GM18508 (cell line): ENCODE measurements at regions not wholly inside any gene's neighbourhood (a gene's known extent, or its start where the extent isn't known, plus 50 kb on each side); places are given as distances from the start of the nearest gene placed in this dataset.
"Not testable (repeated sequence)": the region's sequence is repeated elsewhere in the genome, so short reads cannot be mapped to it uniquely, and the experiment has no call there.

Experiments used
- ATAC-seq: cut with Tn5 transposase; IDR thresholded peaks from one replicate; pipeline ENCODE4 v1.9.1; 2021; ENCODE audit warnings: moderate number of reproducible peaks; ENCODE audit not compliant: insufficient read depth, unreplicated experiment

DNA sequence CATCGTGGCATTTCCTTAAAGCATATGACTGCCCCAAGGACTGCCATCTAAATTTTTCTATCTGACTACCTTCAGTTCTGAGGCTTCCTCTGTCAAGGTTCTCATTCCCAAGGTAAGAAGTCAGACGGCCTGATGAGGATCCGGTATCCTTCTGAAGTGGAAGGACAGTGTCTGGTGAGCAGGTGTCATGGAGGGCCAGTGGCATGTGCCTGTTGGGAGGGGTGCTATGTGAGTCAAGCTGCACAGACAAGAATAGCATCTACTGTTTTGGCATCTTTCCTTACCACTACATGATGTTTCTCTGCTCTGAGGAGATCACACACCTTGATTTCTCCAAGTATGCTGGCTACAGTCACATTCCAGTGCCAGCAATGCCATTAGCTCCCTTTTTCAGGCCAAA is 99.6 kb upstream of the RGS1 start:
- ATAC-seq: no peak

DNA sequence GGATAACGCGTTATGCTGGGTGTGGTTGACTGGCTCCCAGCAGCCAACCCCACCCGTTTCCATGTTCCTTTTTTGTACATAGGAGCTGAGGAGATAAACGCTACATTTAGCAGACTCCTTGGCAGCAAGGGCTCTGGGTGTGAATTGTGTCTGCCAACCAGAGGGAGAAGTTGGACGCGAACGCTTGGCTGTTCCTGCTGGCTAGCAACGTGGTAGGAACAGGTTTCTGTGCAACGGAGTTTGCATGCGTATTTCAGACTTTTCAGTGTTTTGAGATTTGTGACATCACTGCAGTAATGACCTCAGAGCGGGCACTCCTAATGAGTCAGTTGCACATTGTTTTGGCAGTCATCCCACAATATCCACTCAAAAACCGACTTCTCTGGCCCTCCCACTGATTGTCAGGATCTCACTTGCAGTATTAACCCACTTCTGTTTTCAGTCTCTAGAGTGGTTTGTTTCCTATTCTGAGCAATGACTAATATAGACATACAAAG is 98.7 kb upstream of the RGS1 start:
- ATAC-seq: no peak

DNA sequence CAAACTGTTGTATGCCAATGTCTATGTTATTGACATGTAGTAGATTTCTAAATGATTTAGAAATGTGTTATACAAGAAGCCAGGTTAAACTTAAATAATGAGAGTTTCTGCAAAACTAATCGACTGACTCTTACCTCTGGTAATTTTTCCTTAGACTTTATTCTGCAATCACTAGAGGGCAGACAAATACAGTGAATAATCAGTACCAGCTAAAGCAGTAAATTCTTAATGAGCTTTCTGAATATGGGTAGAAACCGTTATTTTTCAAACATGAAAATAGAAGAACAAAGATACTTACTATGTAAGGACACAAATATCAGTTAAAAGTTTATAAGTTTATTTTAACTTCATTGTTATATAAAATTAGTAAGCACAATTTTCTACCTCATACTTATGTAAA is 97.9 kb upstream of the RGS1 start:
- ATAC-seq: peak; percentile 60

DNA sequence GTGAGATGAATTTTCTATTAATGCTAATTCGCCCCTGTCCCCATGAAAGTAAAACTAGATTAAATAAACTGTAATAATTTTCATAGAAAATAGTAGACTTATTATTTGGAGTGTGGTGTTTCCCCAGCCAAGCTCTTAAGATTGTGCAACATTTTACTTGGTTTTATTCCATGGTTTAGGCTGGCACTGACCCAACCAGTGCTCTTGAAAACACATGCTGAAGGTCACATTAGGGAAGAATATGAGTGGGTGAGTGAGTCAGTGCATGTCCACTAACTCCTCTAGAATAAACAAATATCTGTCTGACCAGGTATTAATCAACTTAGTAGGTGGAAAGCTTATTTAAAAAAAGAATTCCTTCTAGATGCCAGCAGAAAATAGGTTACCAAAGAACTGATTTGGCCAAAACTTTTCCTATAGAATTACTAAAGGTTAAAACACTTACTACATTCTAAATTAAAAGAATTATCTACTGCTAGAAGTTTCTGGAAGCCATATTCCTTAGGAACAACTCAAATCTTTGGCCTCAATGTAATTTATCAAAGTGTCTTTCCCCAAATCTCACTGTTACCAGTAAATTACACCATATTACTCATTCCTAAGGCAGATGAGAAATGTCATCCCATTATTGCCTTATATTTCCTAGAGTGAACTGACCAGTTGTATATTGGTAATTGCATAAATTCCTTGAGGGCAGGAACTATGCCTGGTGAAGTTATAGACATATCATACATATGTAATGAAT is 89.7 kb upstream of the RGS1 start:
- no peak for ATAC-seq

DNA sequence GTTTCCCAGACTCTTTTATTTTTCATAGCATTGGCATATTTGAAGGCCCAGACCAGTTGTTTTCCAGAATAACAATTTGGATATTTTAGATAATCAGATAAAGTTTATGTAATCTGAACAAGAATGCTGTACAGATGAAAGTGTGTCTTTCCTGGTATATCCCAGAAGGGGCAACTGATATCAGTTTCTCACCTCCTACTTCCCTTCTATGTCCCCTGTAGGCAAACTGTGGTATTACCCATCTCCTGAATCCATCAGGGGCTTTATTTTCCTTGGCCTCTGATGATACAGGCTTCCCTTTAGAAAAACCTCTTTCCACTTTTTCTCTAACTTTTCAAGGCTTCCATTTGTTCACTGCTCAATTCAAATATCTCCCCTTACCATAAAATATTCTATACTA is 87.5 kb upstream of the RGS1 start:
- no peak for ATAC-seq

DNA sequence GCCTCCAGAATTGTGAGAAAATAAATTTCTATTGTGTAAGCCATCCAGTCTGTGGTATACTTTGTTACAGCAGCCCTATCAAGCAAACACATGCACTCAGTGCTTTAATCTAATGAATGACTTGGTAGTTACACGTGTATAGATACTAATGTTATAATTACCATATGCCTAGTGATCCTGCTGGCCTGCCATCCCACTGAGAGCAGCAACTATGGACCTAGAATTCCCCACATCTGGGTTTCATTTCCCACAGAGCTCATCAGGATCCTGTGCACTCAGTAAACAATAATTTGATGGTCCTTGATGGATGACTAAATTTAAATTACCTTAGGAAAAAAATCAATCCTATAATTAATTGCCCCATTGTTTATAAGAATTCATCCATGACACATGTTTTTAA is 86.5 kb upstream of the RGS1 start:
- no peak for ATAC-seq

DNA sequence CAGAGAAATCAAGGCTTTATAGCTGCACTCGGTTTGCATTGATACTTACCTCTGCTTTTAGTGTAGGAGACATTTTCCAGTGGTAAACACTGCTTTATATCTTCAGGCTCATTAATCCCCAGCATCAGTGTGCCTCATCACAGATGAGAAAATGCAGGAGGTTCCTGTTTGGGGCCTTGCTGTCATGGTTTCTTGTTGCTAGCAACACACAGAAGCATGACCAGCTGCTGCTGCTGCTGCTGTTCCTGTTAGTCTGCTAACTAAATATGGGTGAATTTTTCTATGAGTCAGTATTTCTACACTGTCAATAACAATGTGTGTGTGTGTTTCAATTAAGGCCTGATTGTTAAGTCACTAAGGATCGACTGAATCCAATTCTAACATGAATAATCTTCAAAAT is 85.8 kb upstream of the RGS1 start:
- ATAC-seq: peak; percentile 78

DNA sequence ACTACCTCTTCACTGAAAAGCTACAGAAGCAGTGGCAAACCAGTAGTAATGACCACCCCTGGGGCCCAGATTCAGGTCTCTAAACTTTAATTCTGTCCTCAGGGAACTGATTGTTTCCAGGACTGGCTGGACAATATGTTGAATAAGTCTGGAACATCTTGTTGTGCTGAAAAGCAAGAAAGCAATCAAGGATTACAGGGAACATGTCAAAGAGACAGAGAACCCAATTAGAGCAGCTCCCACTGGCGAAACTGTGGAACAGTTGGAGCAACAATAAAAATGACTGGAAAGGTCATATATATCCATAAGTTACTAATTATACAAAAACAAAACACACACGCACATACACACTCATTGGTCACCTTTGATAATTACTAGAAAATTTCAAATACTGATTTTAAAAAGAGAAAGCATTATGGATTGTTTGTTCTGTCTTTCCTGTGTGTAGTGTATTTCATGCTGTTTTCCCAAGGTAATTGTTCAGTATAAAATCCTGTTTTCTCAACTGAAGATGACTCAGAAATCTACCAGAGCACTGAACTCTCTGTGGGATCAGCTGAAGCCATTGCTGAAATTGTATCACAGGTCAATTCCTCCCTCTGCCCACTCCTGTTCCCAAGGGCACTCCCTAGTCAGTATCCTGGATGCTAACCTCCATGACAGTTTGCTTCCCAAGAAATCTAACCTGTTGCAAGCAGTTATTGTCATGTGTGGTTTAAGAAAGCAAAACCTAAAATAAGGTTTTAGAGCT is 83.6 kb upstream of the RGS1 start:
- no peak for ATAC-seq

DNA sequence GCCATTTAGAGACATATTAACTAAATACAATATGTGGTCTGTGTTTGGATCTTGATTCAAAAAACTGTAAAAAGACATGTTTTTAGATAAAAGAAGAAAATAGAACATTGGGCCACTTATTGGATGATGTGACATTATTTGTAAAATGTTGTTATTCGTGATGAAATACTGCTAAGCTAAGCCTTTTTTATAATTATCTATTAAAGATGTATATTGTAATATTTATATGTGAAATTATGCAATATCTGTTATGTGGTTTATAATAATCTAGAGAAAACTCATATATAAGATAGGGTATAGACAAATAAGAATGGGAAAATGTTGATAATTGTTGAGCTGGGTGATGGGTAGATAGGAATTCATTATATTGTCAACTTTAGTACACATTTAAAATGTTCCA is 82.0 kb upstream of the RGS1 start:
- no peak for ATAC-seq

DNA sequence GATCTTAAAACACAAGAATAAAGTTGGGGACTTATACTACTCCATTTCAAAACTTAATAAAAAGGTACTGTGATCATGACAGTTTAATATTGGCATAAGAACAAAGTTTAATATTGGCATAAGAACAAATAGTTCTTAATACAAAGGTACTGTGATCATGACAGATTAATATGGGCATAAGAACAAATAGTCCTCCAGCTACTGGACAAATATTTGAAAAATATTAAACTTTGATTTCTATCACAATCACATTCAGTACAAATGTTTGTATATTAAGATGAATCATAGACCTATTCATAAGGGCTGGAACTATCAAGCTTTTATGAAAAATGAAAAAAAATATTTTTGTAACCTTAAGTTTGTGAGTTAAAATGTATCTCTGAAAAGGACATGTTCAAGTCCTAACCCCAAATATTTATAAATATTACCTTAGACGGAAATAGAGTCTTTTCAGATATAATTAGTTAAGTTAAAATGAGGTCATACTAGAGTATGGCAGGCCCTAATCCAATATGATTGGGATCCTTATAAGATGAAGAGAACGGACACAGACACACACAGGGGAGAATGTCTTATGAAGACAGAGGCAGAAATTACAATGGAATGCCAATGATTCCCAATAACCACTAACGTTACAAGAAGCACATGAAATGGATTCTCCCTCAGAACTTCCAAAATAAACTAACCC is 79.1 kb upstream of the RGS1 start:
- ATAC-seq: no peak

DNA sequence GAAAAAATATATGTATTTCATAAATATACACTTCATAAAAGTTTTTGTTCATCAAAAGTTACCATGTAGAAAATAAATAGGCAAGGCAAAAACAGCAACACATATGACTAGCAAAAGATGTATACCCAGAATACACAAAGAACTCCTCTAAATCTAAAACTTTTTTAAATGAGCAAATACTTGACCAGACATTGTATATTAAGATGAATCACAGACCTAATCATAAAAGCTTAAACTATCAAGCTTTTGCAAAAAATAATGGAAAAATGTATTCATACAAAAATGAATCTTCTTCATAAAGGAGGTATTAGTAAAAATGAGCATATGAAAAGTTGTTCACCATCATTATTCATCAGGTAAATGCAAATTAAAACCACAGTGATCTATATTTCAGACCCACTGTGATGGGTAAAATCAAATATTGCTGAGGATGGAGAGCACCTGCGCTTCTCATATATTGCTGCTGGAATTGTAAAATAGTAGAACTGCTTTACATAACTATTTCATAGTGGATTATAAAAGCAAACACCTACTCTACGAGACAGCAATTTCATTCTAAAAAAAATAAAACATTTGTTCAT is 78.3 kb upstream of the RGS1 start:
- ATAC-seq: no peak

DNA sequence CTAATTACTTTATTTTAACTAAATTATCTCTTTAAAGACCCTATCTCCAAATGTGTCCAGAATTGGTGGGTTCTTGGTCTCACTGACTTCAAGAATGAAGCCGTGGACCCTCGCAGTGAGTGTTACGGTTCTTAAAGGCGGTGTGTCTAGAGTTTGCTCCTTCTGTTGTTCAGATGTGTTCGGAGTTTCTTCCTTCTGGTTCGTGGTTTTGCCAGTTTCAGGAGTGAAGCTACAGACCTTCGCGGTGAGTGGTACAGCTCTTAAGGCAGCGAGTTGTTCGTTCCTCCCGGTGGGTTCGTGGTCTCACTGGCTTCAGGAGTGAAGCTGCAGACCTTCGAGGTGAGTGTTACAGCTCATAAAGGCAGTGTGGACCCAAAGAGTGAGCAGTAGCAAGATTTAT is 77.5 kb upstream of the RGS1 start:
- not testable (repeated sequence) for ATAC-seq

DNA sequence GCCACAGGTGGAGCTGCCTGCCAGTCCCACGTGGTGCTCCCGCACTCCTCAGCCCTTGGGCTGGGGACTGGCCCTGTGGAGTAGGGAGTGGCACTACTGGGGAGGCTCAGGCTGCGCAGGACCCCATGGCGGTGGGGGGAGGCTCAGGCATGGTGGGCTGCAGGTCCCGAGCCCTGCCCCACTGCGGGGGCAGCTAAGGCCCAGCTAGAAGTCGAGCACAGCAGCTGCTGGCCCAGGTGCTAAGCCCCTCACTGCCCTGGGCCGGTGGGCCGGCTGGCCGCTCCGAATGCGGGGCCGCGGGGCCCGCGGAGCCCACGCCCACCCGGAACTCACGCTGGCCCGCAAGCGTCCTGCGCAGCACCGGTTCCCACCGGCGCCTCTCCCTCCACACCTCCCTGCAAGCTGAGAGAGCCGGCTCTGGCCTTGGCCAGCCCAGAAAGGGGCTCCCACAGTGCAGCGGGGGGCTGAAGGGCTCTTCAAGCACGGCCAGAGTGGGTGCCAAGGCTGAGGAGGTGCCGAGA is 76.5 kb upstream of the RGS1 start:
- not testable (repeated sequence) for ATAC-seq

DNA sequence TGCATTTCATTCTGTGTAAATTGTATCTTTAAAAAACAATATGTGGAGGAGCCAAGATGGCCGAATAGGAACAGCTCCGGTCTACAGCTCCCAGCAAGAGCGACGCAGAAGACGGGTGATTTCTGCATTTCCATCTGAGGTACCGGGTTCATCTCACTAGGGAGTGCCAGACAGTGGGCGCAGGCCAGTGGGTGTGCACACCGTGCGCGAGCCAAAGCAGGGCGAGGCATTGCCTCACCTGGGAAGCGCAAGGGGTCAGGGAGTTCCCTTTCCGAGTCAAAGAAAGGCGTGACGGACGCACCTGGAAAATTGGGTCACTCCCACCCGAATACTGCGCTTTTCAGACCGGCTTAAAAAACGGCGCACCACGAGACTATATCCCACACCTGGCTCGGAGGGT is 75.0 kb upstream of the RGS1 start:
- not testable (repeated sequence) for ATAC-seq

DNA sequence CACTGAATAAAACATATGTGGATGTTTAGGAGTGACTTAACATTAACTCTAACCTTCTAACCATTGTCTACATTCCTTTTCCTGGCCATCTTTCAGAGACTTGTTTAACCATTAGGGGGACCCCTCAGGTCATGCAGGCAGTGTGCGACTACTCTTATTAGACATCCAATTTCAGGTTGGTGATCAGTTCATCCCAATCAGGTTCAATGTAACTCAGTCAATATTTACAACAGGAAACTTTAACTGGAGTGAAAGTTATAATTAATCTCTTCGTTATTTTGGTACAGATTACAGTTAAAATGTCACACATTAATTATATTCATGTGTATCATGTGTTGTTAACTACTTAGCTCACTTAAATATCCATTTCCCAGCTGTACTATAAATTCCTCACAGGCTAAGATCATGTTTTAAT is 68.8 kb upstream of the RGS1 start:
- ATAC-seq: peak; percentile 95

DNA sequence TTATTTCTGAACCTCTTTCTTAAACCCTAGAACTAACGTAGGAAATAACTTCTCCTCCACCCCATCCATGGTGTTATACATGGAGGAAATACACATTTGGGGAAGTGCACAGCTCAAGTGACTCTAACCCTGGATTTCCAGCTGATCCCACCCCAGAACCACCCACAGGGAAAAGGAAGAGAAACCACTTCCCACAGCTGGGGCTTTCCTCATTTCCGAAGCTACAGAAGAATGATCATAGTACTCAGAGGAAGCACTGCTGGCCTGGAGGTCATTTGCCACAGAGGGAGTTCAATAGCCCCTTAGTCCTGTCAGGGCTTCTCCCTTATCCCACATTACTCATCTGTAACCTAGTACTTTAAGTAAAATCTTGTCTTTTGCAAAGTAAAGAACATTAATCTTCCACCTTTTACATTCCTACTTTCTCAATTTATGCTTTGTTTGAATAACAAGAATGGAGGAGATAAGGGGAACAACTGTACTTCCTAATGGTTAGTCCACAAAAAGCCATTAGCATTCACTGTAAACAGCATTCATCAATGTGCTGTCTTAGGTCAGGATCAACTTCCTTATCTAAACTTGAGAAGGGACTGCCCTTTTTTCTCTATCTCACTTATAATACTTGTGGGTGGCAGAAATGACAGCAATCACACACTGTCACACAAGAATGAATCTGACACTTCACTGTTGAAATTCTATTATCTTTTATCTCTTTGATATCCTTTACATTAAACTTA is 63.0 kb upstream of the RGS1 start:
- ATAC-seq: peak; percentile 26

DNA sequence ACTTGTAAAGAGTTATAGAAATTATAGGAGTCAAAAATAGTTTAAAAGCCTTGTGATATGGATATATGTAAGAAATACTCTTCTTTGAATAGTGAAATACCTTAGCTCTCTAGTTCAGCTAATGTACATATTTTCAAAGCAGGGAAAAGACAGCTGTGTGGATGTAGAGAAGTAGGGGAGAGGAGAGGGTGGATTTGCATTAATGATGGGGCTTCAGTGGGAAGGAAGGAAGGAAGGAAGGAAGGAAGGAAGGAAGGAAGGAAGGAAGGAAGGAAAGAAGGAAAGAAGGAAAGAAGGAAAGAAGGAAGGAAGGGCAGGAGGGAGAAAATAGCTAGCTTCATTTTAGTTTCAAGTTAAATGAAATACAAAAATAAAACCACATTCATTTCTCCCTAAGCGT is 62.4 kb upstream of the RGS1 start:
- ATAC-seq: no peak

DNA sequence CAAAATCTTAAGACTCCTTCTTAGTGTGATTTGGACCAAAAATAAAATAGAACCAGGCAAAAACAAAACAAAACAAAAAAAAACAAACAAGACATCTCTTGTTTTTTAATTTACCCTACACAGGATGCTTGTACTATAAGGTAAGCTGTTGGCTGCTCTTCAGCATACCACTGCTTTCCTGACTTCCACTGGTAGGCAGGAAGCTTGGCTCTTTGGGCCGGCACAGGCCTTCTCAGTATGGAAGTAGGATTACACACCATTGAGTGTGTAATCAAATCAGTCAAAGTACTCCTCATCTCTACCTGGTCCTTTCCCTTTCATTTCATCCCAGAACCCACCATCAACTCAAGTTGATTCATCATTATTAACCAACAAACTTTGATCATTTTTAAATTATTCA is 61.9 kb upstream of the RGS1 start:
- no peak for ATAC-seq

DNA sequence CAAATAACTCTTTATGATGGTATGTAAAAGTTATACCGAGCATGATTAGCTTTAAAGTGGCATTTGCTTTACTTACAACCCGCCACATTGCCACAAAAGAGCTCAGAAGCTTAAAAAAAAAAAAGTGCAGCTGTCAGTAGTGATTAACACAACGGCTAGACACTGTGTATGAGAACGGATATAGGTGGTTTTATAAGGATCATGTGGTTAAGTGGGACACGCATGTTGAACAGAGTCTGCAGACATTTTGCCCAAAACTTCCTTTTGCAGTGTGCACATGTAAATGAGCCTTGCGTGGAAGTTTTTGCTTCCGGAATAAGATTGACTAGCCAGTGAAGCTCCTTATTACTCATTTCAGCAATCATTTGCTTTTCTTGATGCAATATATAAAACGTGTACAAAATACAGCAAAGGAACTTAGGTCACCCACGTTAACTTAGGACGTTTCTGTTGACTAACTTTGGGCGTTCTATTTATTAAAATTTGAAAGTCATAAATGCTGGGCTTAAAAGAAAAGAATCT is 58.7 kb upstream of the RGS1 start:
- peak; percentile 97 for ATAC-seq
